ENCODE measurements at regions not wholly inside any gene's neighbourhood (a gene's known extent, or its start where the extent isn't known, plus 50 kb on each side); places are given as distances from the start of the nearest gene placed in this dataset.
"Not testable (repeated sequence)": the region's sequence is repeated elsewhere in the genome, so short reads cannot be mapped to it uniquely, and the experiment has no call there.

- no peak overlapping the region for H3K9ac ChIP-seq (ENCODE audit: low read length in 5 of 5)
- no peaks in the 10 kb centered on the region for H3K36me3 ChIP-seq (ENCODE audit: control insufficient read depth in 5 of 5, insufficient read depth in 5 of 5, low read length in 5 of 5)
- peaks cover 6 to 72% (median 53%) of the 10 kb centered on the region in 5 donors for H3K9me3 ChIP-seq (ENCODE audit: control insufficient read depth in 5 of 5, low read length in 5 of 5)
- H3K27me3 ChIP-seq (ENCODE audit: control insufficient read depth in 5 of 5, insufficient read depth in 4 of 5, low read length in 5 of 5): no peaks in the 10 kb centered on the region
- H3K4me1 ChIP-seq (ENCODE audit: control insufficient read depth in 5 of 5, insufficient read depth in 5 of 5, low read length in 5 of 5): no peaks in the 10 kb centered on the region
- peak overlapping the region in 1 of 5 donors; percentile 28 for H3K4me3 ChIP-seq (ENCODE audit: low read depth in 1 of 5, low read length in 5 of 5)
- H3K27ac ChIP-seq (ENCODE audit: low read depth, low read length): no peak overlapping the region
Measured at GRCh38 chr7:63080831-63081230, 917.8 kb upstream of the ZNF722 start.

GRCh38 chr7:63087575-63088190 is 911.0 kb upstream of the ZNF722 start:
- H3K27ac ChIP-seq (ENCODE audit: low read depth, low read length): no peak overlapping the region
- no peak overlapping the region for H3K9ac ChIP-seq (ENCODE audit: low read length in 5 of 5)
- H3K4me3 ChIP-seq (ENCODE audit: low read depth in 1 of 5, low read length in 5 of 5): no peak overlapping the region
- peaks cover 9 to 71% (median 46%) of the 10 kb centered on the region in 5 donors for H3K9me3 ChIP-seq (ENCODE audit: control insufficient read depth in 5 of 5, low read length in 5 of 5)
- H3K36me3 ChIP-seq (ENCODE audit: control insufficient read depth in 5 of 5, insufficient read depth in 5 of 5, low read length in 5 of 5): no peaks in the 10 kb centered on the region
- H3K4me1 ChIP-seq (ENCODE audit: control insufficient read depth in 5 of 5, insufficient read depth in 5 of 5, low read length in 5 of 5): no peaks in the 10 kb centered on the region
- H3K27me3 ChIP-seq (ENCODE audit: control insufficient read depth in 5 of 5, insufficient read depth in 4 of 5, low read length in 5 of 5): no peaks in the 10 kb centered on the region

GRCh38 chr7:63092951-63093350 is 905.7 kb upstream of the ZNF722 start:
- H3K4me3 ChIP-seq (ENCODE audit: low read depth in 1 of 5, low read length in 5 of 5): no peak overlapping the region
- H3K27me3 ChIP-seq (ENCODE audit: control insufficient read depth in 5 of 5, insufficient read depth in 4 of 5, low read length in 5 of 5): no peaks in the 10 kb centered on the region
- no peaks in the 10 kb centered on the region for H3K36me3 ChIP-seq (ENCODE audit: control insufficient read depth in 5 of 5, insufficient read depth in 5 of 5, low read length in 5 of 5)
- peaks cover 6 to 53% (median 36%) of the 10 kb centered on the region in 5 donors for H3K9me3 ChIP-seq (ENCODE audit: control insufficient read depth in 5 of 5, low read length in 5 of 5)
- H3K9ac ChIP-seq (ENCODE audit: low read length in 5 of 5): no peak overlapping the region
- no peak overlapping the region for H3K27ac ChIP-seq (ENCODE audit: low read depth, low read length)
- H3K4me1 ChIP-seq (ENCODE audit: control insufficient read depth in 5 of 5, insufficient read depth in 5 of 5, low read length in 5 of 5): no peaks in the 10 kb centered on the region

GRCh38 chr7:63093481-63093880 is 905.2 kb upstream of the ZNF722 start:
- H3K9me3 ChIP-seq (ENCODE audit: control insufficient read depth in 5 of 5, low read length in 5 of 5): peaks cover 4 to 51% (median 30%) of the 10 kb centered on the region in 5 donors

GRCh38 chr7:63096141-63096540 is 902.5 kb upstream of the ZNF722 start:
- Histone ChIP-seq H3K9ac (ENCODE audit: low read length in 5 of 5) (no peak overlapping the region), H3K27me3 (ENCODE audit: control insufficient read depth in 5 of 5, insufficient read depth in 4 of 5, low read length in 5 of 5) (no peaks in the 10 kb centered on the region), H3K4me1 (ENCODE audit: control insufficient read depth in 5 of 5, insufficient read depth in 5 of 5, low read length in 5 of 5) (no peaks in the 10 kb centered on the region), H3K27ac (ENCODE audit: low read depth, low read length) (no peak overlapping the region), H3K36me3 (ENCODE audit: control insufficient read depth in 5 of 5, insufficient read depth in 5 of 5, low read length in 5 of 5) (no peaks in the 10 kb centered on the region), H3K9me3 (ENCODE audit: control insufficient read depth in 5 of 5, low read length in 5 of 5) (peaks cover 2 to 45% (median 35%) of the 10 kb centered on the region in 5 donors), H3K4me3 (ENCODE audit: low read depth in 1 of 5, low read length in 5 of 5) (peak overlapping the region in 1 of 5 donors; percentile 19)

More at GRCh38 chr7:63093481-63093880, 905.2 kb upstream of the ZNF722 start:
- Histone ChIP-seq H3K4me3 (ENCODE audit: low read depth in 1 of 5, low read length in 5 of 5) (no peak overlapping the region), H3K27ac (ENCODE audit: low read depth, low read length) (no peak overlapping the region), H3K4me1 (ENCODE audit: control insufficient read depth in 5 of 5, insufficient read depth in 5 of 5, low read length in 5 of 5) (no peaks in the 10 kb centered on the region), H3K27me3 (ENCODE audit: control insufficient read depth in 5 of 5, insufficient read depth in 4 of 5, low read length in 5 of 5) (no peaks in the 10 kb centered on the region), H3K9ac (ENCODE audit: low read length in 5 of 5) (no peak overlapping the region), H3K36me3 (ENCODE audit: control insufficient read depth in 5 of 5, insufficient read depth in 5 of 5, low read length in 5 of 5) (no peaks in the 10 kb centered on the region)

- no peak overlapping the region for H3K4me3 ChIP-seq (ENCODE audit: low read depth in 1 of 5, low read length in 5 of 5)
- H3K4me1 ChIP-seq (ENCODE audit: control insufficient read depth in 5 of 5, insufficient read depth in 5 of 5, low read length in 5 of 5): no peaks in the 10 kb centered on the region
- H3K9ac ChIP-seq (ENCODE audit: low read length in 5 of 5): no peak overlapping the region
- H3K9me3 ChIP-seq (ENCODE audit: control insufficient read depth in 5 of 5, low read length in 5 of 5): peaks cover 0 to 49% (median 29%) of the 10 kb centered on the region in 5 donors
- no peaks in the 10 kb centered on the region for H3K27me3 ChIP-seq (ENCODE audit: control insufficient read depth in 5 of 5, insufficient read depth in 4 of 5, low read length in 5 of 5)
- H3K36me3 ChIP-seq (ENCODE audit: control insufficient read depth in 5 of 5, insufficient read depth in 5 of 5, low read length in 5 of 5): no peaks in the 10 kb centered on the region
- no peak overlapping the region for H3K27ac ChIP-seq (ENCODE audit: low read depth, low read length)
Measured at GRCh38 chr7:63104666-63105065, 894.0 kb upstream of the ZNF722 start.

GRCh38 chr7:63105978-63106377 is 892.7 kb upstream of the ZNF722 start:
- H3K9me3 ChIP-seq (ENCODE audit: control insufficient read depth in 5 of 5, low read length in 5 of 5): peaks cover 0 to 43% (median 17%) of the 10 kb centered on the region in 5 donors
- H3K4me1 ChIP-seq (ENCODE audit: control insufficient read depth in 5 of 5, insufficient read depth in 5 of 5, low read length in 5 of 5): no peaks in the 10 kb centered on the region
- no peak overlapping the region for H3K9ac ChIP-seq (ENCODE audit: low read length in 5 of 5)
- no peak overlapping the region for H3K27ac ChIP-seq (ENCODE audit: low read depth, low read length)
- H3K36me3 ChIP-seq (ENCODE audit: control insufficient read depth in 5 of 5, insufficient read depth in 5 of 5, low read length in 5 of 5): no peaks in the 10 kb centered on the region
- no peaks in the 10 kb centered on the region for H3K27me3 ChIP-seq (ENCODE audit: control insufficient read depth in 5 of 5, insufficient read depth in 4 of 5, low read length in 5 of 5)
- no peak overlapping the region for H3K4me3 ChIP-seq (ENCODE audit: low read depth in 1 of 5, low read length in 5 of 5)

GRCh38 chr7:63106506-63107388 is 891.9 kb upstream of the ZNF722 start:
- no peak overlapping the region for H3K4me3 ChIP-seq (ENCODE audit: low read depth in 1 of 5, low read length in 5 of 5)
- no peaks in the 10 kb centered on the region for H3K4me1 ChIP-seq (ENCODE audit: control insufficient read depth in 5 of 5, insufficient read depth in 5 of 5, low read length in 5 of 5)
- peaks cover 0 to 37% (median 17%) of the 10 kb centered on the region in 5 donors for H3K9me3 ChIP-seq (ENCODE audit: control insufficient read depth in 5 of 5, low read length in 5 of 5)
- no peaks in the 10 kb centered on the region for H3K27me3 ChIP-seq (ENCODE audit: control insufficient read depth in 5 of 5, insufficient read depth in 4 of 5, low read length in 5 of 5)
- H3K27ac ChIP-seq (ENCODE audit: low read depth, low read length): no peak overlapping the region
- no peaks in the 10 kb centered on the region for H3K36me3 ChIP-seq (ENCODE audit: control insufficient read depth in 5 of 5, insufficient read depth in 5 of 5, low read length in 5 of 5)
- no peak overlapping the region for H3K9ac ChIP-seq (ENCODE audit: low read length in 5 of 5)

- not testable (repeated sequence) for H3K27ac ChIP-seq (ENCODE audit: low read depth, low read length); H3K4me3 ChIP-seq (ENCODE audit: low read depth in 1 of 5, low read length in 5 of 5); H3K4me1 ChIP-seq (ENCODE audit: control insufficient read depth in 5 of 5, insufficient read depth in 5 of 5, low read length in 5 of 5); H3K9ac ChIP-seq (ENCODE audit: low read length in 5 of 5); H3K27me3 ChIP-seq (ENCODE audit: control insufficient read depth in 5 of 5, insufficient read depth in 4 of 5, low read length in 5 of 5); H3K36me3 ChIP-seq (ENCODE audit: control insufficient read depth in 5 of 5, insufficient read depth in 5 of 5, low read length in 5 of 5)
- H3K9me3 ChIP-seq (ENCODE audit: control insufficient read depth in 5 of 5, low read length in 5 of 5): peaks cover 0 to 35% (median 14%) of the 10 kb centered on the region in 5 donors
Measured at GRCh38 chr7:63111511-63111910, 887.1 kb upstream of the ZNF722 start.
